ENCODE measurements at regions not wholly inside any gene's neighbourhood (a gene's known extent, or its start where the extent isn't known, plus 50 kb on each side); places are given as distances from the start of the nearest gene placed in this dataset.

DNA sequence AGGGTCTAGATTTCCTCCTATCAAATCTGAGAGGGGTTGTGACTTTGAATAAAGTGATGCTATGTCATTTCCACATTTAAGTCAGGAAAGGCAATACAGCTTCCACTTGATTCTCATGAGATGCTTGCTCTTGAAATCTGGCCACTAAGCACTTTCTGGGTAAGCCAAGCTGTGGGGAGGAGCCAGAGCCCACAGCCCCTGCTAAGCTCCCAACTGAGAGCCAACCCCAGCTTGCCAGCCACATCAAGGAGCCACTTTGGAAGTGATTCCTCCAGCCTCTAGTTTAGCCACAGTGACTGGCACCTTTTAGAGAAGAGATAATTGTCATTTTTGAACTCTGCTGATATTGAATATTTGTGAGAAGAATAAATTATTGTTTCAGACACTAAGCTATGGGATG is 1441.5 kb upstream of the IGFBP7 start:
- TF ChIP-seq, protein P1, sequence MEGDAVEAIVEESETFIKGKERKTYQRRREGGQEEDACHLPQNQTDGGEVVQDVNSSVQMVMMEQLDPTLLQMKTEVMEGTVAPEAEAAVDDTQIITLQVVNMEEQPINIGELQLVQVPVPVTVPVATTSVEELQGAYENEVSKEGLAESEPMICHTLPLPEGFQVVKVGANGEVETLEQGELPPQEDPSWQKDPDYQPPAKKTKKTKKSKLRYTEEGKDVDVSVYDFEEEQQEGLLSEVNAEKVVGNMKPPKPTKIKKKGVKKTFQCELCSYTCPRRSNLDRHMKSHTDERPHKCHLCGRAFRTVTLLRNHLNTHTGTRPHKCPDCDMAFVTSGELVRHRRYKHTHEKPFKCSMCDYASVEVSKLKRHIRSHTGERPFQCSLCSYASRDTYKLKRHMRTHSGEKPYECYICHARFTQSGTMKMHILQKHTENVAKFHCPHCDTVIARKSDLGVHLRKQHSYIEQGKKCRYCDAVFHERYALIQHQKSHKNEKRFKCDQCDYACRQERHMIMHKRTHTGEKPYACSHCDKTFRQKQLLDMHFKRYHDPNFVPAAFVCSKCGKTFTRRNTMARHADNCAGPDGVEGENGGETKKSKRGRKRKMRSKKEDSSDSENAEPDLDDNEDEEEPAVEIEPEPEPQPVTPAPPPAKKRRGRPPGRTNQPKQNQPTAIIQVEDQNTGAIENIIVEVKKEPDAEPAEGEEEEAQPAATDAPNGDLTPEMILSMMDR (IDR thresholded peaks at IDR 0.05; ENCODE audit: insufficient read depth, low read depth, low read length, missing control alignments): no peak
- no peak for DNase-seq (ENCODE audit: low read depth)
- H3K4me3 ChIP-seq (ENCODE audit: low read depth, low read length): no peak overlapping the region

DNA sequence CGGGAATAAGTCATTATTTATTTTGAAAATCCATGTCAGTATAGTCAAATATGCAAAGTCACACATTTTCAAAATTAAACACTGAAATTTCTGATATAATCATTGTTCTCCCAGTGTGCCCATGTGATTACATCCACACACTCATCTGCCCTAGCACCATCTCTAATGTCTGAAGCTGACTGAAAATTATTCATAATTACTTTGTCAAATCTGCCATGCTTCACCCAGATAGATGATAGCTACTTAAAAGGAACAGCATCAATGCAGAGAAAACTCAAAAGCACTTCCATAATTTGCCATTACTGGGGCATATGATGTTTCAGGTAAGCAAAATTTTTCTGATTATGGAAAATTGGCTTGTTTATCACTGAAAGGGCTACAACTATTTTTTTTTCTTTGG is 1433.3 kb upstream of the IGFBP7 start:
- no peak for DNase-seq (ENCODE audit: low read depth)
- TF ChIP-seq, protein P1 (IDR thresholded peaks at IDR 0.05; ENCODE audit: insufficient read depth, low read depth, low read length, missing control alignments): no peak
- no peak overlapping the region for H3K4me3 ChIP-seq (ENCODE audit: low read depth, low read length)

DNA sequence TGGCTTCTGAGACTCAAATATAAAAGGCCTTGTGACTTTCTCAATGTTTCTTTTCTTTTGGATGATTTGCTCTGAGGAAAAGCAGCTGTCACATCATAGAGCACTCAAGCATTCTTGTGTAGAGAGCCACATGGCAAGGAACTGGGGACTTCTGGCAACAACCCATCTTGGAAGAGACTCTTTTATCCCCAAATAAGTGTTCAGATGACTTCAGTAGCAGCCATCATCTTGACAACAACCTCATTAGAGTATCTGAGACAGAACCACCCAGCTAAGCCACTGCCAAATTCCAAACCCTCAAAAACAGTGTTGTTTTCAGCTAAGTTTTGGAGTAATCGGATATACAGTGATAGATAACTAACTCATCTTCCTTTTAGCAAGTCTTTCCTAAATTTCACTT is 1431.7 kb upstream of the IGFBP7 start:
- no peak overlapping the region for H3K4me3 ChIP-seq (ENCODE audit: low read depth, low read length)
- DNase-seq (ENCODE audit: low read depth): no peak
- TF ChIP-seq, protein P1 (IDR thresholded peaks at IDR 0.05; ENCODE audit: insufficient read depth, low read depth, low read length, missing control alignments): no peak

DNA sequence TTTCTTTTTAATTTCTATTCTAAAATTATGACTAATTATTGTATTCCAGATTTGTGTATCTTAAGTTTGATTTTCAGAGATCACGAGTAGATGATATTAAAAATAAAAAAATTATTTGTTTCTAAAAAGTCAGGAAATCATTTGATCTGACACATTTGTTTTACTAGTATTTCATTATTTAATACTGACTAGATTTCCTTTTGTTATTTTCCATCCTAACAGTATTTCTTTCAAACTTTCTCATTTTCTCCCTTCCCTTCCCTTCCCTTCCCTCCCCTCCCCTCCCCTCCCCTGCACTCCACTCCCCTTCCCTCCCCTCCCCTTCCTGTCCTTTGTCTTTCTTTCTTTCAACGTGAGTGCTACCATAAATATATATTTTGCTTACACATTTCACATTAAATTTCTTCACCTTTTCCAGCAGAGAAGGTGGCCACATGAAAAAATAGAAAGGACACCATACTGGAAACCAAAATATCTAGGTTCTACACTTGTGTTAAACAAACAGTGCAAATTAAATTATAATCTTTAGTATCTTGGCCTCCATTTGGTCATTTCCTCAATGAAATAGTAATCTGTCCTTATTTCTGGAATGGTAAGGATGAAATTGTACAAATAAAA is 1412.7 kb upstream of the IGFBP7 start:
- no peak overlapping the region for H3K4me3 ChIP-seq (ENCODE audit: low read depth, low read length)
- DNase-seq (ENCODE audit: low read depth): no peak
- TF ChIP-seq, protein P1 (IDR thresholded peaks at IDR 0.05; ENCODE audit: insufficient read depth, low read depth, low read length, missing control alignments): no peak

DNA sequence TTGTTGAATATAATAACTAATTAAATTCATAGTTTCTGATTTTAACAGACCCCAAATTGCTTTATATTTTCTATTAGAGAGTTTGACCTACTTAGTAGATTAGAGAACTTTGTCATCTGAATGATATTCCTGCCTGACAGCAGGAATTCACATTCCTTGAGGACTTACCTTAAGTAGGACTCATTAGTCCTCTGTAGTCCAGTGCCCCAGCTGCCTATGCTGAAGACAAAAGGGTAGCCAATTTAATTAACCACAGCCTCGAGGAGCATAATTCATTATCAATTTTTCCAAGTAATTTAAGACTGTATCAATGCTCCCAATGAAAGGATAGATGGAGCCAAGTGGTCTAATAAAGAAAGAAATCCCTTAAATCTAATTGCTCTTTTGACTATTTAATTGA is 1405.0 kb upstream of the IGFBP7 start:
- TF ChIP-seq, protein P1 (IDR thresholded peaks at IDR 0.05; ENCODE audit: insufficient read depth, low read depth, low read length, missing control alignments): no peak
- no peak overlapping the region for H3K4me3 ChIP-seq (ENCODE audit: low read depth, low read length)
- DNase-seq (ENCODE audit: low read depth): no peak

DNA sequence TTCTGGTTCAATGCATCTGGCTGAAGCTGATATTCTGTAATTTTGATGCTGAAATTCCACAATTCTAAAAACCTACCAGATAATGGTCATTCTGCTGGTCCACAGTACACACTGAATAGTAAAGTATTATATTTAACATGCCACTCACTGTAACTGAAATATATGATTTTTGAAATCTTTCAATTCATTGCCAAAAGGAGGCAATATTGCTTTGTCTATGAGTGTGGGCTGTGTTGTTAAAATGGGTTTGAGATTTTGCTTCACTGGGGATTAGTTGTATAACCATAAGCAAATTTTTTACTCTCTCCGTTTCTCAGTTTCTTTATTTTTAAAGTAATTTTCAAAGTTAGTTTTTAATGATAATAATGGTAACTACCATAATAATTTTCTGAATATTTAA is 1404.1 kb upstream of the IGFBP7 start:
- no peak overlapping the region for H3K4me3 ChIP-seq (ENCODE audit: low read depth, low read length)
- TF ChIP-seq, protein P1 (IDR thresholded peaks at IDR 0.05; ENCODE audit: insufficient read depth, low read depth, low read length, missing control alignments): no peak
- no peak for DNase-seq (ENCODE audit: low read depth)

DNA sequence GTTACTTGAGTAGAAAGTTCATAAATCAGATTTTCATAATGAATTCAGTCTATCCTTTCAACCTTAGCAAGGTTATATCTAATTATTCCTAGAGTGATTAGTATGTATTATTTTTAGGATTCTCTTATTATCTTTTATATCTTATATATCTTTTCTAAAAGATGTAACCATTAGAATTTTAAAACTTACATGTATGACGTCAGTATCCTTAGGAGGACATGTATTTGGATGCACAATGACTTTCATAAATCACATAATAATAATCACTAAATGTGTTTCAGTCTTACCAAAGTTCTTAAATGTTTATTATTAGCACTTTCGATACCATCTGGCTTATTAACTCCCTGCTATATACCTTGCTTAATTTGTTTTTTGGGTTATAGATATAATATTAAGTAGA is 1400.5 kb upstream of the IGFBP7 start:
- TF ChIP-seq, protein P1 (IDR thresholded peaks at IDR 0.05; ENCODE audit: insufficient read depth, low read depth, low read length, missing control alignments): no peak
- DNase-seq (ENCODE audit: low read depth): no peak
- H3K4me3 ChIP-seq (ENCODE audit: low read depth, low read length): no peak overlapping the region

Measured in GM12865 (cell line).